IMR-90 (cell line): ENCODE measurements at regions not wholly inside any gene's neighbourhood (a gene's known extent, or its start where the extent isn't known, plus 50 kb on each side); places are given as distances from the start of the nearest gene placed in this dataset.

ENCODE experiments used
- ATAC-seq: fragments of 200-7000 bp; cut with Tn5 transposase; 2 replicates; pipeline ENCODE4 v1.9.1; 2020; ENCODE audit warnings: low read depth, mild to moderate bottlenecking, moderate library complexity
- BruUV-seq: library from RNA; stranded (reverse); fragments of 400-500 nt; replicated peaks from 2 replicates; lab custom pipeline; 2021; lab: Mats Ljungman, UMichigan
- CTCF ChIA-PET: fragments of 300-600 bp; formaldehyde crosslinking; extraction: SDS; loops from one replicate; lab custom pipeline; 2021; ENCODE audit warnings: antibody characterized with exemption; lab: Yijun Ruan, JAX
- POLR2A ChIA-PET: fragments of 300-600 bp; sonication (Branson Sonifier 250); formaldehyde crosslinking; loops from one replicate; lab custom pipeline; 2022; ENCODE audit warnings: antibody characterized with exemption; ENCODE audit not compliant: unreplicated experiment; lab: Charles Lee
- DNase-seq: peaks from one replicate; pipeline ENCODE4 v3.0.0; 2013
- H2AFZ ChIP-seq: replicated peaks from 2 replicates; pipeline ENCODE3; 2013; ENCODE audit warnings: low read length, mild to moderate bottlenecking; ENCODE audit not compliant: poor library complexity
- H2AK5ac ChIP-seq: 2 replicates; pipeline ENCODE4 v1.6.1; 2013; ENCODE audit warnings: low read depth, low read length, inconsistent platforms
- H2AK9ac ChIP-seq: replicated peaks from 2 replicates; pipeline ENCODE3; 2013; ENCODE audit warnings: mild to moderate bottlenecking, low read depth, low read length, moderate library complexity; ENCODE audit not compliant: poor library complexity
- H2BK120ac ChIP-seq: 2 replicates; pipeline ENCODE4 v1.6.1; 2013; ENCODE audit warnings: low read depth, low read length, inconsistent platforms
- H2BK15ac ChIP-seq: 3 replicates; pipeline ENCODE4 v1.6.1; 2013; ENCODE audit warnings: low read depth, low read length, inconsistent platforms
- H2BK20ac ChIP-seq: 2 replicates; pipeline ENCODE4 v1.6.1; 2013; ENCODE audit warnings: low read depth, mild to moderate bottlenecking, inconsistent platforms, low read length, moderate library complexity
- H2BK5ac ChIP-seq: 2 replicates; pipeline ENCODE4 v1.6.1; 2013; ENCODE audit warnings: mild to moderate bottlenecking, low read depth, low read length, inconsistent platforms; ENCODE audit not compliant: poor library complexity, severe bottlenecking
- H3K14ac ChIP-seq: replicated peaks from 2 replicates; pipeline ENCODE4 v1.6.1; 2013; ENCODE audit warnings: low read depth, low read length, inconsistent platforms
- H3K18ac ChIP-seq: 2 replicates; pipeline ENCODE4 v1.6.1; 2013; ENCODE audit warnings: low read depth, low read length, control low read depth
- H3K23ac ChIP-seq: 2 replicates; pipeline ENCODE4 v1.6.1; 2013; ENCODE audit warnings: low read depth, low read length, inconsistent platforms
- H3K27ac ChIP-seq: 2 replicates; pipeline ENCODE4 v1.5.1; 2013; ENCODE audit warnings: mild to moderate bottlenecking, control low read depth, low read length; ENCODE audit not compliant: insufficient read depth
- H3K27me3 ChIP-seq: 2 replicates; pipeline ENCODE4 v1.6.1; 2013; ENCODE audit warnings: low read length; ENCODE audit not compliant: control insufficient read depth, insufficient read depth
- H3K36me3 ChIP-seq: 2 replicates; pipeline ENCODE4 v1.6.1; 2013; ENCODE audit warnings: low read length, mixed read lengths; ENCODE audit not compliant: control insufficient read depth, insufficient read depth
- H3K4ac ChIP-seq: 2 replicates; pipeline ENCODE4 v1.6.1; 2013; ENCODE audit warnings: low read depth, low read length, inconsistent platforms
- H3K4me1 ChIP-seq: 2 replicates; pipeline ENCODE4 v1.6.1; 2013; ENCODE audit warnings: low read length, mixed read lengths; ENCODE audit not compliant: control insufficient read depth, insufficient read depth
- H3K4me2 ChIP-seq: 2 replicates; pipeline ENCODE4 v1.6.1; 2013; ENCODE audit warnings: low read depth, mild to moderate bottlenecking, control low read depth, low read length, moderate library complexity
- H3K4me3 ChIP-seq: 2 replicates; pipeline ENCODE4 v1.5.1; 2013; ENCODE audit warnings: low read depth, mild to moderate bottlenecking, control low read depth, low read length, moderate library complexity; ENCODE audit not compliant: insufficient read depth
- H3K56ac ChIP-seq: 2 replicates; pipeline ENCODE4 v1.6.1; 2013; ENCODE audit warnings: low read length, inconsistent platforms; ENCODE audit not compliant: insufficient read depth; ENCODE audit errors: extremely low read depth
- H3K79me1 ChIP-seq, 2 experiments: 2 replicates each; pipeline ENCODE4 v1.6.1; 2013; ENCODE audit warnings: low read length in 2 of 2, inconsistent platforms in 1 of 2, low read depth in 1 of 2
- H3K9ac ChIP-seq: 2 replicates; pipeline ENCODE4 v1.6.1; 2013; ENCODE audit warnings: low read depth, low read length, control low read depth
- H3K9me1 ChIP-seq: 2 replicates; pipeline ENCODE4 v1.6.1; 2013; ENCODE audit warnings: low read length, inconsistent platforms; ENCODE audit not compliant: insufficient read depth
- H3K9me3 ChIP-seq: 2 replicates; pipeline ENCODE4 v1.6.1; 2013; ENCODE audit warnings: low read length; ENCODE audit not compliant: control insufficient read depth, insufficient read depth
- H4K20me1 ChIP-seq: 2 replicates; pipeline ENCODE4 v1.6.1; 2013; ENCODE audit warnings: low read length, inconsistent platforms; ENCODE audit not compliant: insufficient read depth
- H4K5ac ChIP-seq: 2 replicates; pipeline ENCODE4 v1.6.1; 2013; ENCODE audit warnings: mild to moderate bottlenecking, low read depth, low read length, control low read depth
- H4K8ac ChIP-seq, 2 experiments: 2 replicates each; pipeline ENCODE4 v1.6.1; 2013; ENCODE audit warnings: low read depth in 2 of 2, low read length in 2 of 2, control low read depth in 1 of 2, inconsistent platforms in 1 of 2
- H4K91ac ChIP-seq: 2 replicates; pipeline ENCODE4 v1.6.1; 2013; ENCODE audit warnings: low read depth, low read length, inconsistent platforms; ENCODE audit not compliant: insufficient read depth
- CHD1 ChIP-seq: IDR thresholded peaks from 2 replicates; pipeline ENCODE4 v1.6.1; 2012; ENCODE audit warnings: low read depth, low read length, improper control_type of control experiment
- MAFK ChIP-seq: IDR thresholded peaks from 2 replicates; pipeline ENCODE4 v1.6.1; 2012; ENCODE audit warnings: low read depth, low read length, improper control_type of control experiment
- MAZ ChIP-seq: IDR thresholded peaks from 2 replicates; pipeline ENCODE4 v1.6.1; 2012; ENCODE audit warnings: low read depth, mild to moderate bottlenecking, low read length, improper control_type of control experiment, moderate library complexity, borderline replicate concordance
- MXI1 ChIP-seq: IDR thresholded peaks from 2 replicates; pipeline ENCODE4 v1.6.1; 2012; ENCODE audit warnings: low read depth, mild to moderate bottlenecking, low read length, moderate library complexity, borderline replicate concordance
- NFE2L2 ChIP-seq: fragments of 150-350 bp; IDR thresholded peaks from 2 replicates; pipeline ENCODE4 v1.6.1; 2016; ENCODE audit warnings: low read depth, mild to moderate bottlenecking, low read length
- POLR2A ChIP-seq: IDR thresholded peaks from 2 replicates; pipeline ENCODE4 v1.6.1; 2012; ENCODE audit warnings: mild to moderate bottlenecking, low read depth, low read length
- RFX5 ChIP-seq: IDR thresholded peaks from 2 replicates; pipeline ENCODE4 v1.8.0; 2012; ENCODE audit warnings: low read depth, mild to moderate bottlenecking, low read length, moderate library complexity
- SMC3 ChIP-seq: fragments of 150-350 bp; IDR thresholded peaks from 2 replicates; pipeline ENCODE4 v1.6.1; 2016; ENCODE audit warnings: low read depth, mild to moderate bottlenecking, antibody characterized with exemption, low read length, moderate library complexity
- WGBS, 2 experiments: methylation state at CpG; one replicate each; pipeline versions ENCODE4 v1.1.5 to v1.1.7; 2013; ENCODE audit warnings: missing lambda C conversion rate in 2 of 2; ENCODE audit not compliant: insufficient read length in 1 of 2; ENCODE audit errors: extremely low coverage in 2 of 2; 5-methylcytosine and 5-hydroxymethylcytosine counted together
- dilution Hi-C: fragments of 300-500 bp; cut with HindIII; formaldehyde crosslinking; loops from one replicate; pipeline ENCODE4 v1.14.3; 2018; ENCODE audit warnings: low sequenced_read_pairs; ENCODE audit not compliant: unreplicated experiment
- in situ Hi-C: fragments of 300-500 bp; cut with MboI; formaldehyde crosslinking; loops from 3 replicates; pipeline ENCODE4 v1.14.3; 2019; ENCODE audit warnings: low sequenced_read_pairs, inconsistent platforms, mixed read lengths
- intact Hi-C: fragments of 100-400 bp; cut with micrococcal nuclease; formaldehyde crosslinking; loops from 2 replicates; pipeline ENCODE4 v1.10.0; 2022
- TF ChIP-seq, protein P1 (sequence below): fragments of 150-350 bp; IDR thresholded peaks from 2 replicates; pipeline ENCODE4 v1.6.1; 2016; ENCODE audit warnings: low read depth, mild to moderate bottlenecking, low read length, moderate library complexity, borderline replicate concordance
- TF ChIP-seq, protein P2 (sequence below): fragments of 150-350 bp; IDR thresholded peaks from 2 replicates; pipeline ENCODE4 v1.6.1; 2017; ENCODE audit warnings: mild to moderate bottlenecking, antibody characterized with exemption, low read length, low read depth

DNA sequence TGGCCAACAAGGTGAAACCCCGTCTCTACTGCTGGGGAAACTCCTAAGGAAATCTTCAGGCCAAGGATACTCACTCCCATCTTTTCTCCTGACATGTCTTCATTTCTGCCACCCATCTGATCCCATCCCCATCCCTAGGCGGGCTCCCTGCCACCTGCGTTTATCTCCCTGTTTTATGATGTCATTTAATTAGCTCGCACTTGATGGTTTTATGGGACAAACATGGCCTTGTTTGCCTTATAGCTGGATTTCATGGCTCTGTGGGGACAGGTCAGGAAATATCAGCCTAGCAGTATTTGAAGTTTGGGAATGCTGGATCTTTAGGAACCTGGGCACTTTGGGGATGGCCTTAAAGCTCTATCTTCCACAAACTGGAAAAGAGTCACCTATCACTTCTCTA is 88.5 kb upstream of the CISTR start:
- Histone ChIP-seq H3K4me2 (no peak overlapping the region), H2BK15ac (no peak overlapping the region), H3K9ac (no peak overlapping the region), H3K4me3 (no peak overlapping the region), H2AK5ac (no peak overlapping the region), H3K27ac (no peak overlapping the region), H3K36me3 (no peaks in the 10 kb centered on the region), H3K4ac (no peak overlapping the region), H2BK20ac (no peak overlapping the region), H4K91ac (no peak overlapping the region), H3K4me1 (0 out of 2 replicates have a peak, but pooled peaks cover under 1% of the 10 kb centered on the region), H2BK5ac (no peak overlapping the region), H4K5ac (no peak overlapping the region), H2BK120ac (no peak overlapping the region), H3K56ac (no peak overlapping the region), H2AK9ac (no peak overlapping the region), H3K27me3 (peaks cover 38% of the 10 kb centered on the region), H4K8ac (no peak overlapping the region), H3K23ac (no peak overlapping the region), H3K18ac (no peak overlapping the region), H4K20me1 (no peaks in the 10 kb centered on the region), H2AFZ (no peak overlapping the region), H3K14ac (no peak overlapping the region), H3K79me1 (no peaks in the 10 kb centered on the region), H3K9me1 (0 out of 2 replicates have a peak, but pooled peaks cover 3% of the 10 kb centered on the region), H3K9me3 (no peaks in the 10 kb centered on the region)
- TF ChIP-seq, protein P1, sequence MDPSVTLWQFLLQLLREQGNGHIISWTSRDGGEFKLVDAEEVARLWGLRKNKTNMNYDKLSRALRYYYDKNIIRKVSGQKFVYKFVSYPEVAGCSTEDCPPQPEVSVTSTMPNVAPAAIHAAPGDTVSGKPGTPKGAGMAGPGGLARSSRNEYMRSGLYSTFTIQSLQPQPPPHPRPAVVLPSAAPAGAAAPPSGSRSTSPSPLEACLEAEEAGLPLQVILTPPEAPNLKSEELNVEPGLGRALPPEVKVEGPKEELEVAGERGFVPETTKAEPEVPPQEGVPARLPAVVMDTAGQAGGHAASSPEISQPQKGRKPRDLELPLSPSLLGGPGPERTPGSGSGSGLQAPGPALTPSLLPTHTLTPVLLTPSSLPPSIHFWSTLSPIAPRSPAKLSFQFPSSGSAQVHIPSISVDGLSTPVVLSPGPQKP: no peak
- TF ChIP-seq CHD1 (no peak), SMC3 (no peak), NFE2L2 (no peak), MAZ (no peak), POLR2A (no peak), RFX5 (no peak), MXI1 (no peak), MAFK (no peak)
- TF ChIP-seq, protein P2, sequence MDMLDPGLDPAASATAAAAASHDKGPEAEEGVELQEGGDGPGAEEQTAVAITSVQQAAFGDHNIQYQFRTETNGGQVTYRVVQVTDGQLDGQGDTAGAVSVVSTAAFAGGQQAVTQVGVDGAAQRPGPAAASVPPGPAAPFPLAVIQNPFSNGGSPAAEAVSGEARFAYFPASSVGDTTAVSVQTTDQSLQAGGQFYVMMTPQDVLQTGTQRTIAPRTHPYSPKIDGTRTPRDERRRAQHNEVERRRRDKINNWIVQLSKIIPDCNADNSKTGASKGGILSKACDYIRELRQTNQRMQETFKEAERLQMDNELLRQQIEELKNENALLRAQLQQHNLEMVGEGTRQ: no peak
- intact Hi-C loops (no loop called here), in situ Hi-C loops (no loop called here), dilution Hi-C loops (no loop called here)
- CTCF ChIA-PET: no interaction called here
- BruUV-seq: no TSS peak
- POLR2A ChIA-PET: no interaction called here
- 43% methylated on average over 1 of the region's 4 CpGs; no CpG with 5 or more reads in 1 of the 2 experiments for WGBS, 2 experiments
- ATAC-seq: no peak
- no peak for DNase-seq
